Myocyte (in vitro differentiated cells): ENCODE measurements at regions not wholly inside any gene's neighbourhood (a gene's known extent, or its start where the extent isn't known, plus 50 kb on each side); places are given as distances from the start of the nearest gene placed in this dataset.
A peak's percentile ranks its signal among the peaks of the same experiment; 100 is the strongest.

Experiments
- DNase-seq: peaks from one replicate; pipeline ENCODE4 v3.0.0-alpha.2; 2012; ENCODE audit warnings: low read depth

DNA sequence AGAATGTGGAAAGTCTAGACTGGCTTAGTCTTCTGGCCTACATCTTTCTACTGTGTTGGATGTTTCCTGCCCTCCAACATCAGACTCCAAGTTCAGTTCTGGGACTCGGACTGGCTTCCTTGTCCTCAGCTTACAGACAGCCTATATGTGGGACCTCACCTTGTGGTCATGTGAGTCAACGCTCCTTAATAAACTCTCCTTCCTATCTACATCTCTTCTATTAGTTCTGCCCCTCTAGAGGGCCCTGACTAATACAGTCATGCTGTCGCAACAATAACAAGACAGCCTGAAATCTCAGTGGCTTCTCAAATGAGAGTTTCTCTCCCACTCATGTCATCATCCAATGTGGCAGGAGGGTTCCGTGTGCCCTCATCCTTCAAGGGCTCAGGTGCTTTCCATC lies 347.8 kb downstream of the MZT1 start:
- no peak for DNase-seq

DNA sequence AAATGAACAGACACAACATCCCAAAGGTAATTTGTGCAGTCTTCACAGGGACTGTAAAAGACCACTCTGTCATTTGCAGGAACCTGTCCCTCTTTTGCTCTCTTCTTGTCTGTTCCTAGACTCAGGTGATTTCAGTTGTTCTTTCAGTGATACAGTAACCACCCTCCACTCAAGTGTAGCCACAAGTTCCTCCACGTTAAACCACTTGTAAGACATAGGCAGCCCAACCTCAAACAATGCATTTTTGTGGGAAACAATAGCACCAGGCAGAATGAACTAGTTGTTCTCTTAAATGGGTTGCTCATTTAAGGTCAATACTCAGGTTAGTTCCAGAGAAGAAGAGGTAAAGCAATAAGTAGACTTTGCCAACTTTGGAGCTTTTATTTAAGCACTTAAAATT lies 359.4 kb downstream of the MZT1 start:
- no peak for DNase-seq

DNA sequence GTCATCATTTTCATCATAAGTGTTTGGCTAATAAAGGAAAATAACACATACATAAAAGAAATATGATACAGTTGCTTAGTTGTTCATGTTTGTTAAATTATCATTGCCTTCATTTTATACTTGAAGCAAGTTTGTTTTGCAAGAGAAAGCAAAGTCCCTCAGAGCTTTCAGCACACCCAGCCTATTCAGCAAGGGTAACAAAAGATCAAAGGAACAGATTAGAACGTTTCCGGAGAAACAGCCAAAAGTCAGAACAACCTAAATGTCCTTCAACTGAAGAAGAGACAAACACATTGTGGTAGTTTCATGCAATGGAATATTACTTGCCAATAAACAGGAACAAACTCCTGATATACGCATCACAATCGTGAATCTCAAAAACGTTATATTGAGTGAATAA lies 380.7 kb downstream of the MZT1 start:
- no peak for DNase-seq

DNA sequence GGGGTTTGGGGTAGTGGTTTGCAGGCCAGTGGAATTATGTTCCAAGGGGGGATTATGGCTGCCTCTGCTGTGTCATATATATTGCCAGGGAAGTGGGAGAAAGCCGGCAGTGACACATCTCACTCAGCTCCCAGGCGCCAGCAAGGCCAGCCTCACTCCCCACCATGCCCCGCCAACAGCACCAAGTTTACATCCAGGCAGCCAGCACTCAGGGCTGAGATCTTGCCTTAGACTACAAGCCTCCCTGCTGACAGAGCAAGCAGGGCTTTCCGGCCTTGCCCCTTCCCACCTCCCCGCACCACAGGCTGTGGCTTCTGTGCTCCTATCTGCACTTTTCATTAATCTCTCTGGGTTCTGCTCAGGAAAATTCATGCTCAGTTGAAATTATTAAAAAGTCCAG lies 385.1 kb downstream of the MZT1 start:
- no peak for DNase-seq

DNA sequence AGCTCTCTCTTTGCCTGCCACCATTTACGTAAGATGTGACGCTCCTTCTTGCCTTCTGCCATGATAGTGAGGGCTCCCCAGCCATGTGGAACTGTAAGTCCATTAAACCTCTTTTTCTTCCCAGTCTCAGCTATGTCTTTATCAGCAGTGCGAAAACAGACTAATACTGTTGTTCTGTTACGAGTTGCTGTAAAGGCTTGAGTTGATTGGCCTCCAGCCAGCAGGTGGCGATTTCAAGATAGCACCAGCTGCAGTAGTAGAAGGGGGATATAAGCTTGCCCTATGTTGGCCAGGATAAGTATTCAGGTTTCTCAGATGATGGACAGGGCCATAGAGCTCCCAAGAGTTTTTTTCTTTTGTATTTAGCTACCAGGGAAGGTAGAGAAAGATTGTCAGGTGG lies 385.5 kb downstream of the MZT1 start:
- DNase-seq, result no peak

DNA sequence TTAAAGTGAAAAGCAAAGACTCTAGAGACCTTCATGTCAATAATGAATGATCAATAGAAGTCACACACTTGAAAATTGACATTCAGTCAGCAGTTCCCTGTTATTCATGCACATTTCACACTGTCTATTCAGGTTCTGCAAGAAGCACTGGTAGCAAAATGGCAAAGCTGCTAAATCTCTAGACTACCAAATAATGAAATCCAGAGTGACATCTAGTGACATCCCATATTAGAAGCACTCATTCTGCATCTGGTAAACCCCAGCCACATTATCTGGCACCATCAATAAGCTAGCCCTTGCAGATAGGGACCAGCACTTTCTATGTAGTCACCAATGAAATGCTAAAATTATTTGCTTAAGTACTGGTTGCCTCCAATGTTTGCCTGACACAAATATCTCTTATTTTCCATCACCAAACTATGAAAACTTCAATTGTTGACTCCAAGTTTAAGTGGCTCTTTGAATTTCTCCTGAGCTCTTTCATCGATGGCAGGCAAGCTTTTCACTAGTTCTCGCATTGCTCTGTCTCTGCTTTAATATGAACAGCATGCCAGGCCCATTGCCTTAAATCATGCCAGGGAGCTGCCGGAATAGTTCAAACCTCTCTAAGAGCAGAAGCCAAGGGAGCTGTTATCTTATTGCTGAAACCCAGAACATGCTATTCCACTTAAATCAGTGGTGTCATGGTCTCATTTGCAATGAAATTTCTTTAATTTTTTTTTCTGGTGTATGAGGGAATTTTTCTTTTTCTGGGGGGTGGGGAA lies 409.9 kb downstream of the MZT1 start:
- peak; percentile 21 for DNase-seq

DNA sequence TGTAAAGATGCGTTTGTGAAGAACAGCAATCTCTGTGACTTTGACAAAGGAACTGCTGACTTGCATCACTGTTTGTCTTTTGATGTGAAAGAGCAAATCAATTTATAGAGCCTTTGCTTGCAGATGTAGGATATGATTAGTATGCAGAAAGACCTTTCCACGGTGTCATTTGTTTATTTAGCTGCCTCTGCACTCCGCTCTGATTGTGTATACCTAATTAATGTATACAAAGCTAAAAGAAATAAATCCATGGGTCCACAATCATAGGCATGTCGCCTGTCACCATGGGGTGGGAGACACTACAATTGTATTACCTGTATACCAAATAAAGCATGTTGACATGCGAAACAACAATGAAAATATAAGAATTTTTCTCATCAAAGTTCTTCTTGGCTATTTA lies 410.7 kb downstream of the MZT1 start:
- DNase-seq, result no peak

DNA sequence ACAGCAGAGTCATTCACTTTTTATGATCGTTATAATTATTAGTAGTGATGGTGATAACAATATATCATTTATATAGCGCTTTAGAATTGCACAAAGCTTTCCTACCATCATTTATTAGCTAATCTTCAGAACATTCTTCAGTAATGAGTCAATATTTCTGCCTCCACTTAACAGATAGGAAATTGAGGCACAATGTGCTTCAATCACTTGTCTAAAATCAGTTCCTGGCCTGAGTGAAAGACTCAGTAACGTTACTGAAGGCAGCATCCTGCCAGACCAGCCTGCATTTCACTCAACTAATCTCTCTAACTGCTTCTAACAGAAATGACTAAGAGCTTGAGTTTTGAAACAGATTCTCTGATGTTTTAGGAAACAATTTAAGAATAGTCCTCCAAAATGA lies 412.1 kb downstream of the MZT1 start:
- no peak for DNase-seq

DNA sequence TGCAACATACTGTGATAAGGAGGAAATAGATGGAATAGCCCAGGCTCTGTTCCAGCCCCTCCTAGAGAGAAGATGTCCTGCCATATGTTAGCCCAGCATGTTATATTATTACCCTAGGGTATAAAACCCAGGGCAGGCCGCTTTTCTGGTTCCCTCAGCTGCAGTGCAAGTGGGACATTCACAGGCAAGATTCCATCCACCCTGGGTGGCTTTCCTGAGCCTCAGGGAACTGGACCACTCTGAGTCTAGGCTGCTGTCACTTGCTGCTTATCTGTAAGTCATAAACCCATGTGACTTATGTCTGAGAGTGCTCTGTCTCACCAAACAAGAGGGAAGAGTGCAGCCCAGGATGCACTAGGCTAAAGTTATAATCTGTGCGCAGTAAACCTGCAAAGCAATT lies 413.2 kb downstream of the MZT1 start:
- no peak for DNase-seq

DNA sequence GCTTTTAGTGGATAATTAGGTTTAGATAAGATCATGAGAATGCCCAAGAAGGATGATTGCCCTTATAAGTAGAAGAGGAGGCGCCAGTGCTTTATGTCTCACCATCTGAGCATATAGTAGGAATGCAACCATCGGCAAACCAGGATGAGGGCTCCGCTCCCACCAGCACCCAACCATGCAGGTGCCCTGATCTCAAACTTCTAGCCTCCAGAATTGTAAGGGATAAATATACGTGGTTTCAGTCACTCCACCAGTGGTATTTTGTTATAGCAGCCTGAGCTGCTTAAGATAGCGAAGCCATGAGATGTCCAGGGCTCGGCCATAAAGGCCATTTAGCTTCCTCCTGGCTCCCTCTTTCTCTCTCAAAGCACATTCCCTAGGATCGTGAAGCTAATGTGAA lies 413.9 kb downstream of the MZT1 start:
- DNase-seq, result no peak

DNA sequence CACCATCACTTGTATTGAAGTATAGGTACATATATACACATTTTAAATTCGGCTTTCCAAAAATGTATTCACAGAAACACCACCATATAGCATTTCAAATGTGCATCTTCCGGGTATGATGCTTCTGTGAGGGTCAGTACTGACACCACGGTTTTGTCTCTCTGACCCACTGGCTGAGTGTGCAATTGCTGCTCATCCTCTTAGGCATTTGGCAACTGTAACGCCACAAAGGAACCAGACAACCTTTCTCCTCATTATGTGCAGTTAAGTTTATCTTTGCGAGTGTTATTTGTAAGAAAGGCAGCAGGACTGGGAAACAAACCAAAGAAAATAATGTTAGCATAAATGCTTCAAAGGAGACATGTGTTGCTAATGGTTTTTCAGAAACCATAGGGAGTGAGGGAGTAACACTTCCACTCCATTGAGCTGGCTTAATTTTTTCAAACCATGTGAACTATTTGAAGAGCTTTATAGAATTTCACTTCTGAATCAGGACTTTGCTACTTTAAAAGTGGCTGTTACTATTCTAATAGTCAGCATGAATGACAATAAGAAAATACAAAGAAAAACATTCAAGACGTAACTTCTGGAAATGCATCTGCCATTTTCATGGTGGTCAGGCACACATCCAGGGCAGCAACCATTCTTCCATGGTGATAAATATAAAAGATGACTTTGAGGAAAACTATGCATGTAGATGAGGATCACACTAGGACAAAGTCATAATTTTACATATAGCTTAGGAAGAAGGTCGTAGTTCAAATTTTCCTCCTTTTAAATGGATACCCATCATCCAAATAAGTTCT lies 423.3 kb downstream of the MZT1 start:
- DNase-seq, result peak; percentile 36

DNA sequence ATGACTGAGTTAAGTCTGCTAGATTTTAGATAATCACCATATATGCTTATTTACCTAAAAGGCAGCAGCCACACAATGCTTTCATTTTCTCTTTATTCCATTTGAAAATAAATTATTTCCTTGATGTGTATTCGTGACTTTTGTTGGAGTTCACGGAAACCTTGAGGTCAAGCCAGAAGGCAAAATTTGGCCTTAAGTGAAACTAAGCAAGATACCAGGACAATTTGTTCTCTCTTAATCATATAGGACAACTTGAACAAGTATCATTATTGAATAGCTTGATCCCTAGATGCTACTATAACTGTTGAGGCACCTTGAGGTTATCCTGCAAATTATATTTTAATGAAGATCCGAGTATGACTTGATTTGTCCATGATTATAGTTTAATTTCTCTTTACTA lies 429.2 kb upstream of the DACH1 start:
- DNase-seq, result no peak

DNA sequence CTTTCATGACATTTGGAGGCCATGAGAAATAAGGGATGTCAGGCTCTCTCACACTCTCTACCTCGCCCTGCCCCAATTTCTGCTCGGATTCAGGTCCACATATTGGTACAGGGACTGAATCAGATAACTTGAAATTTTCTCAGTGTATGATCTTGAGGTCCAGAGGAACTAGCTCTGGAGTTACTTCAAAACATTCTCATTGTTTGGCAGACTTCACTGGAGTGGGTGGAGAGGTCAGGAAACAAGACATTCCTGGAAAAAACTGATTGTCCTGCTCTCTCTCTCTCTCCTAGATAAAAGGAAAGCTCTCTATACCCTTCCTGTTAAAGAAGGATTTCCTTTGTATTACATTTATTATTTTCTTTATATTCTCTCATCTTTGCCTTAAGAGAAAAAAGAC lies 428.1 kb upstream of the DACH1 start:
- DNase-seq, result peak; percentile 22

DNA sequence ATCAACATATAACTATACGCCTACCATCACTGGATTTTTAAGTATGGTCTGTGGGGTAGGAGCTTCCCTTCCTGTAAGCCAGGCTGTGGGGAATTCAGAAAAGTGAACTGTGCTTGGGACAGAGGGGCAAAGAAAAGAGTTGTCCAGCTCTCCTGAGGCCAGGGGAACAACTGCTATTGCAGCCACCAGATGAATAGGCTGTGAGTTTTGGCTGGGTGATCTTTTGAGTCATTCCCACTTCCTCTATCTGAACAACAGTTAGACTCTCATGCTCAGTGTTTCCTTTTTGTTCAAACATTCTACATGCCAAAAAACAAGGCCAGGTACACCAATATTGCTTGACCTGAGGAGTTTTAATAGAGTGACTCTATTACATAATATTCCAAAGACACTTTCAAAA lies 426.2 kb upstream of the DACH1 start:
- no peak for DNase-seq

DNA sequence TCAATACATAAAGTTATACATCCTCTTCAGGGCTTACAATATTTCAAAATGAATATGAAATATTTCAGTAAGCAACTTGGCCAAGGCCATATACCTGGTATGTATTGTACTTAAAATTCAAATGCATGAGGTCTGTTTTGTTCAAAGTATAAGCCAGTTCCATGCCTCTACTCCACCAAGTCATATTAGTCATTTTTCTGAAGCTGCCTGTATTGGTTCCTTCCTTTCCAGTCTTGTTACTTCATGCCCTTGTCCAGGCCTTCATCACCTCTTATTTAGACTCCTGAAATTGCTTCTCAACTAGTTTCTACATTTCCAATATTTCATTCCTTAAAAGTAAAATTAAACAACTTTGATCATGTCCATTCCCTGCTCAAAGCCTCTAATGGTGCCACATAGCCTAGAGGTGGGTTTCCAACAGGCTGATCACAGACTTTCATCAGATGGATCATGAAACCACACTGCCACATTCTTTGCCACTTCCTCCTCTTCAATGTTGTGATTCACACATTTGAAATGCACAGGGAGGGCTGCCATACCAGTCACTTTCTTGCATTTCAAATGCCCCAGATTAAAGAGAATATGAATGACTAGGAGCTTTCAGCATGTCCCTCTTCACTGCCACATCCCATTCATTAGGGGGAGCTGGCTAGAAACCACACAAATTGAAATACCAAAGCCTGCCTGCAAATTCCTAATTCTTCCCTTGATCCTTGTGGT lies 424.1 kb upstream of the DACH1 start:
- DNase-seq, result peak; percentile 80

DNA sequence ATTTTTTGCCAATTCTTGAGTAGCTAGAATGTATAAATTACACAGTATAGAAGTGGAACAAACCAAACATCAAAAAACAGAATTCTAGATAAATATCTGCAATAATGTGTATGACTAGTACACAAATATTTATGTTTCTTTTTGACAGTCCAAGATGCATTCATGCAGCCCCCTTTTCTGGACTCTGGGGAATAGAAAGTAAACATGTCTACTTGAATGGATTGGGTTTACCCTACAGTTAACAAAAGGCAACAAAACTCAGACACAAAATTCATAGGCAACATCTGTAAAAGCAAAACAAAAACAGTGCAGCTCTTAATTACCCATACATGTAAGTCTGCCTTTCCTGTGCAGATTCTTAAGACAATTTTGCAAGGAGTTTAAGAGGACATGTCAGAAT lies 419.4 kb upstream of the DACH1 start:
- DNase-seq, result no peak

DNA sequence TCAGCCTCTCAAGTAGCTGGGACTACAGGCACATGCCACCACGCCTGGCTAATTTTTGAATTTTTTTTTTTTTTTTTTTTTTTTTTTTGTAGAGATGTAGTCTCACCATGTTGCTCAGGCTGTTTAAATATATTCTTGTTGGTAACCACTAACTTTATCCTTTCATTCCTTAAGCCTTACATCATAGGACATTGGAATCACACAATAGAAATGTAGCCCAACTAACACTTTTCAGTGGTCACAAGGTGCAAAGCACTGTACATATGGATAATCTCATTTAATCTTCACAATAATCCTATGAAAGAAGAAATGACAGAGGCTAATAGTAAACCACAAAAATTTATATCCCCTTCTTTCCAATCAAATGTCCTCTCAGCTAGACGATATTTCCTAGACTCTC lies 417.8 kb upstream of the DACH1 start:
- DNase-seq, result peak; percentile 9

DNA sequence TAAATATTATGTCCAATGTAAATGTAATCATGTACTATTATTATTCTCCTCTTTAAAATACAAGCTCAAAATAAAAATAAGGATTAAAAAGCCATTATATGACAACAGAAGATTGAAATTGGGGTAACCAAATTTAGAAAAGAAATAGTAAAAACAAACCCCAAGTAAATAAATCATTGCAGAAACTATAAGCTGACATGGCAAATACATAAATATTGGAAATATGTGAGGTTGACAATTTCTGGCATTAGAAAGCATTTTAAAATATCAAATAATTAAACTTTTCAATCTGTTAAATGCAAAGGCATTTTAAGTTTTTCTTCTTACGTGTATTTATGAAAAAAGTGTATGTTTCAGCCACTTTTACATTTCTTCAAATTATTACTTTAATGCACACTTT lies 394.7 kb upstream of the DACH1 start:
- DNase-seq, result no peak

DNA sequence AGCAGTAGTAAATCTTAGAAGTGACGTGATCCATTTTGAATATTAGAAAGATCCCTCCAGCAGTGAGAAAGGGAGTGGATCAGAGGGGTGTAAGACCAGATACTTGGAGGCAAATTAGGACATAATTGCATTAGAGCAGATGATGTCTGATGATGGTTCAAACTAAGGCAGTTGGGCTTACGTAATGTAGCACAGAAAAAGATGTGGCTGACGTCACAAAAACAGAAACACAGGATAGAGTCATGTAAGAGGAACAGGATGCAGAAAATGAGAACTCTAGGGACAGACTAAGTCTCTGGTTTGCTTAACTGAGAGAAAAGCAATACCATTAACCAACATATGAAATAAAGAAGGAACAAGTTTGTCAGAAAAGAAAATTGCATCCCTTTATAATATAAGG lies 392.5 kb upstream of the DACH1 start:
- DNase-seq, result no peak

DNA sequence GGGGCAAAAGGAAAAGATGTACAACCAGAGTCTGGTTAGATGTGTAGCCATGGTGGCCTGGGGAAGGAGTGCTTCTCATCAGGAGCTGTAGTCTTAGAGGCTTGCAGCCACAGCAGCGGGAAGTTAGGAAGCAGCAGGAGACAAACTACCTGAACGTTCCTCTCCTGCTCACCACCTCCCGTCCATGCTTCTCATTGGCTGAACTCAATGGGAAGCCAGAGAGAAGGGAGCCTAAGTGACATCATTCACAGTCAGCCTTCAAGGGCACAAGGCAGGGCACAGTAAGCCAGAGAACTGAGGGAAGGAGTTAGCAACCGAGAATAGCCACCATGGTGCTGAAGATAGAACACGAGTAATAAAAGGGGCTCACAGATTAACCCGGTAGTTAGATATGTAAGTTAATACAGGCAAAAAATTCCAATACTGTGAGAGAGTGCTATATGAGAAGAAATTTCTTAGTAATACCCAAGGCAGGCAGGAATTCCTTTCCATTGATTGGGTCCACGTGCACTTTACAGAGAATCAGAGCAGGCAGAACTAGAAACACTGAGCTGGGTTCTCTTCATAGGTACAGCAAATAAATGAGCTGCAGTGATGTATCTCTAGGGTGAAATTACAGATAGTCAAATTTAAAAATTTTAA lies 391.5 kb upstream of the DACH1 start:
- no peak for DNase-seq

DNA sequence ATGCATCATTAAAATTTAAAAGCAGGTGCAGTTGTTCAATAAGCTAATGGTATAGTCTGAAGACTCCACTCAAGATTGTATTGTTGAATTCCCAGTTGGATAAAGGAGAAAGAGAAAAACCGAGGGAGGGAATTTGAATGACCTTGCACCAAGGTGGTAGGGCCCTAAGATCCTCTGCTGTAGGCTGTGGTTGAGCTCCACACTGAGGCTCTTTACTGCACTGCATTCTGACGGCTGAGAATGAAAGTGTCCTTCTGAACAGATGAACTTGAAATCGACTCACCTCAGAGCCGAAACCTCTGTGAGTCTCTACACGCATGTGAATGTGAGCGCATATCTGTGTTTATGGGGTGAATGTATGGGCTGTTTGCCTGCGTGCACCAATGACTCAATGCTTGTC lies 388.9 kb upstream of the DACH1 start:
- peak; percentile 48 for DNase-seq

DNA sequence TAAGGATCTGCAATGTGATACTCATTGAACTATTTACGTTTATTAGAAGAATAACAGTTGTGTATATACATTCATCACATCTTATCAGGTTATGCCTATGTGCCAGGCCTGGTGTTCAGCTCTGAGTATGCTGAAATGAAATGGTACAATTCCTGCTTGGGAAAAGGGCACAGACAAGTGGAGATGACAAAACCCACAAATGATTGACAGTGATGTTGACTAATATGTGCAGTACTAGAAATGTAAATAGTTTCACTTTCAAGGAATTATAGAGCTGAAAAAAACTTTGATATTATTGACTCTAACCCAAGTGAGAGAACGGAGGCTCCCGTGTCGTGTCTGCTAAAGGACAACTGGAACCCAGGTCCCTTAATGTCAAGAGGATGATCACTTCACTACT lies 386.8 kb upstream of the DACH1 start:
- no peak for DNase-seq
